Sigmoid colon (tissue), 4 donors: ENCODE measurements at regions not wholly inside any gene's neighbourhood (a gene's known extent, or its start where the extent isn't known, plus 50 kb on each side); places are given as distances from the start of the nearest gene placed in this dataset.

Experiments used
- EP300 ChIP-seq, 4 donors: sonication (generic); formaldehyde crosslinking; IDR thresholded peaks; one replicate each; pipeline ENCODE4 v1.6.1; 2017; ENCODE audit warnings: antibody characterized with exemption in 4 of 4
- POLR2AphosphoS5 ChIP-seq, 4 donors: sonication (generic); formaldehyde crosslinking; IDR thresholded peaks; one replicate each; pipeline ENCODE4 v1.6.1; 2017; ENCODE audit warnings: antibody characterized with exemption in 4 of 4
- TF ChIP-seq, protein P1 (sequence below), 4 experiments: fragments of 450-650 bp in 3 of 4; fragments of 200-600 bp in 1 of 4; IDR thresholded peaks; one replicate each; pipeline ENCODE4 v1.5.1; 2016 to 2019; ENCODE audit warnings: antibody characterized with exemption in 4 of 4, mild to moderate bottlenecking in 3 of 4, moderate library complexity in 2 of 4

DNA sequence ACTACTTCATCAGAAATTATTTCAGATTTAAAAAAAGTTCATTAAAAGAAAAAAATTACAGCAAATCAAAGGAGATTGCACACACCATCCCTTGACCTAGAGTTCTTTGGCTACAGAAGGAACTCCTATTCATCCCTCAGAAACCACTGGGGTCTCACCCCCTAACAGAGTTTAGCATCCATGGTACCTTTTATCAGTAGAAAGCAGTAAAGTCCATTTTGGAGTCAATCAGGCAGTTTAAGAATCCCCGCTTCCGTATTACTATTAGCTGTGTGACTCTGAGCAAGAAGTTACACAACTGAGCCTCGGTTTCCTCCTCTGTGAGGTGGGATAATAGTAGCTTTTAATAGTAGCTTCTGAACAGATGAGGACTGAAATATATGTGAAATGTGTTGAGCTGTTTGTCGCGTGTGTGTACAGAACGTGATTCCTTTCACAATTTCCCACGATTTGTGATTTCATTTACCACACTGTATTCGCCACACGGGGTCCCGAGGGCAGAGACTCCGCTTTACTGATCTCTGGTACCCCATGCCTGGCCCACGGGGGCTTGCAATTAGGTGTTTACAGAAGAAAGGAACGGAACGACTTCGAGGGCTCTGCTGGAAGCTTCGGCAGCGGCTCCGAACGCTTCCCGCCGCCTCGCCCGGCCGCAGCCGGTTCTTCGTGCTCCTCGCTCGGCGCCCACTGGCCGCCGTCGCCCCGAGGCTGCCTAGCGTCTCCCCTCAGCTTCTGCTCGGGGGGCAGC, 72.5 kb upstream of the ZBED5 start:
- TF ChIP-seq POLR2AphosphoS5 (IDR thresholded peaks at IDR 0.05) (no peak), EP300 (IDR thresholded peaks at IDR 0.05) (no peak)
- TF ChIP-seq, protein P1, sequence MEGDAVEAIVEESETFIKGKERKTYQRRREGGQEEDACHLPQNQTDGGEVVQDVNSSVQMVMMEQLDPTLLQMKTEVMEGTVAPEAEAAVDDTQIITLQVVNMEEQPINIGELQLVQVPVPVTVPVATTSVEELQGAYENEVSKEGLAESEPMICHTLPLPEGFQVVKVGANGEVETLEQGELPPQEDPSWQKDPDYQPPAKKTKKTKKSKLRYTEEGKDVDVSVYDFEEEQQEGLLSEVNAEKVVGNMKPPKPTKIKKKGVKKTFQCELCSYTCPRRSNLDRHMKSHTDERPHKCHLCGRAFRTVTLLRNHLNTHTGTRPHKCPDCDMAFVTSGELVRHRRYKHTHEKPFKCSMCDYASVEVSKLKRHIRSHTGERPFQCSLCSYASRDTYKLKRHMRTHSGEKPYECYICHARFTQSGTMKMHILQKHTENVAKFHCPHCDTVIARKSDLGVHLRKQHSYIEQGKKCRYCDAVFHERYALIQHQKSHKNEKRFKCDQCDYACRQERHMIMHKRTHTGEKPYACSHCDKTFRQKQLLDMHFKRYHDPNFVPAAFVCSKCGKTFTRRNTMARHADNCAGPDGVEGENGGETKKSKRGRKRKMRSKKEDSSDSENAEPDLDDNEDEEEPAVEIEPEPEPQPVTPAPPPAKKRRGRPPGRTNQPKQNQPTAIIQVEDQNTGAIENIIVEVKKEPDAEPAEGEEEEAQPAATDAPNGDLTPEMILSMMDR (IDR thresholded peaks at IDR 0.05) = peak in 1 of 4 experiments; percentile 13
